Activated CD4-positive, CD25-positive, alpha-beta regulatory T cell treated with anti-CD3 and anti-CD28 coated beads, Interleukin-2, amount 50 U/mL, for 16 hours (primary cell): ENCODE measurements at regions not wholly inside any gene's neighbourhood (a gene's known extent, or its start where the extent isn't known, plus 50 kb on each side); places are given as distances from the start of the nearest gene placed in this dataset.

Experiments used
- DNase-seq: peaks from one replicate; pipeline ENCODE4 v3.0.0-alpha.2; 2020; ENCODE audit warnings: low read depth, low spot score

- no peak for DNase-seq
Measured at GRCh38 chr9:1429297-1429696, 379.1 kb downstream of the DMRT2 start.

- DNase-seq = no peak
Measured at GRCh38 chr9:1431461-1431860, 381.3 kb downstream of the DMRT2 start.

GRCh38 chr9:1434052-1434767 is 384.1 kb downstream of the DMRT2 start:
- no peak for DNase-seq

GRCh38 chr9:1434811-1435210 is 384.7 kb downstream of the DMRT2 start:
- no peak for DNase-seq

GRCh38 chr9:1440256-1440655 is 390.1 kb downstream of the DMRT2 start:
- DNase-seq = no peak

GRCh38 chr9:1442105-1442504 is 391.9 kb downstream of the DMRT2 start:
- DNase-seq = no peak

- no peak for DNase-seq
Measured at GRCh38 chr9:1443450-1443849, 393.3 kb downstream of the DMRT2 start.

- DNase-seq = no peak
Measured at GRCh38 chr9:1446671-1447070, 396.5 kb downstream of the DMRT2 start.

- DNase-seq = no peak
Measured at GRCh38 chr9:1453636-1454035, 403.5 kb downstream of the DMRT2 start.

GRCh38 chr9:1454211-1454610 is 404.1 kb downstream of the DMRT2 start:
- DNase-seq = no peak

GRCh38 chr9:1454616-1455347 is 404.6 kb downstream of the DMRT2 start:
- no peak for DNase-seq

GRCh38 chr9:1455766-1456165 is 405.6 kb downstream of the DMRT2 start:
- no peak for DNase-seq

GRCh38 chr9:1456301-1457024 is 406.3 kb downstream of the DMRT2 start:
- DNase-seq = no peak

GRCh38 chr9:1457460-1457859 is 407.3 kb downstream of the DMRT2 start:
- no peak for DNase-seq

- DNase-seq = no peak
Measured at GRCh38 chr9:1458503-1458902, 408.3 kb downstream of the DMRT2 start.

- DNase-seq = no peak
Measured at GRCh38 chr9:1460143-1460769, 410.1 kb downstream of the DMRT2 start.

- DNase-seq = no peak
Measured at GRCh38 chr9:1461812-1462211, 411.7 kb downstream of the DMRT2 start.

GRCh38 chr9:1462626-1463308 is 412.6 kb downstream of the DMRT2 start:
- no peak for DNase-seq

- DNase-seq = no peak
Measured at GRCh38 chr9:1469996-1470395, 419.8 kb downstream of the DMRT2 start.

GRCh38 chr9:1473956-1474634 is 423.9 kb downstream of the DMRT2 start:
- DNase-seq = no peak

- DNase-seq = no peak
Measured at GRCh38 chr9:1474671-1475070, 424.5 kb downstream of the DMRT2 start.
